ENCODE measurements at regions not wholly inside any gene's neighbourhood (a gene's known extent, or its start where the extent isn't known, plus 50 kb on each side); places are given as distances from the start of the nearest gene placed in this dataset.
"Not testable (repeated sequence)": the region's sequence is repeated elsewhere in the genome, so short reads cannot be mapped to it uniquely, and the experiment has no call there.

DNA sequence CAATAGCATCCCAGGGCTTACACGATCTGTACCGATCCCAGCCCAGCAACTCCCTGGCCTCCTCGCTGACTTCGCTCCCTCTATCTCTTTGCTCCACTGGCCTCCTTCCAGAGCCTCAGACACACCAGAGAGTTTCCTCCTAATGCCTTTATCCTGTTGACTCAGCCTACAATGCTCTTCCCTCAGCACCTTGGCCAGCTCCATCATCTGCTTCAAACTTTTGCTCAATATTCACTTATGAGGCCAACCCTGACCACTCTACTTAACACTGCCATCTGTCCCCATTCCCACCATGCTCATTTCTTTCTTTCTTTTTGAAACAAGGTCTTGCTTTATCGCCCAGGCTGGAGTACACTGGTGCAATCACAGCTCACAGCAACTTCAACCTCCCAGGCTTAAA lies 180.9 kb downstream of the CEP170 start:
- DNase-seq: not testable (repeated sequence)

GRCh38 chr1:243067056-243067455 lies 188.0 kb downstream of the CEP170 start:
- DNase-seq; in situ Hi-C loops (cut with HindIII; ENCODE audit: low pct_ligation_motif_present, low pct_unique_long_range_greater_than_20kb, low sequenced_read_pairs): not testable (repeated sequence)

More for the DNA sequence above, 180.9 kb downstream of the CEP170 start:
- in situ Hi-C loops (cut with HindIII; ENCODE audit: low pct_ligation_motif_present, low pct_unique_long_range_greater_than_20kb, low sequenced_read_pairs): not testable (repeated sequence)

- in situ Hi-C loops (cut with HindIII; ENCODE audit: low pct_ligation_motif_present, low pct_unique_long_range_greater_than_20kb, low sequenced_read_pairs); DNase-seq: not testable (repeated sequence)
Measured at GRCh38 chr1:243061965-243062364, 193.1 kb downstream of the CEP170 start.

DNA sequence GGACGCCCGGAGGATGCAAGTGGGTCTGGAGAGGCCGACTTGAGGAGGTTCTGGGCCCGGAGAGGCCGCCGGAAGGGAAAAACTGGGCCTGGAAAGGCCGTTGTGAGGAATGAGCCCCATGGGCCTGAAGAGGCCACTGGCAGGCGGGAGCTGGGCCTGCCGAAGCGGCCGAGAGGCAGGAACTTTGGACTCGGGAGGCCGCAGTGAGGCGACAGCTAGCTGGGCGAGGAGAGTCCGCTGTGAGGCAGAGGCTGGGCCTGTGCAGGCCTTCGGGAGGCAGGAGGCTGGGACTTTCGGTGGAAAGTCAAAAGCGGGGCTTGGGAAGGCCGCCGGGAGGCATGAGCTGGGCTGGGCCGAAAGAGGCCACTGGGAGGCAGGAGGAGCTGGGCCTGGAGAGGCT lies 199.6 kb downstream of the CEP170 start:
- DNase-seq; in situ Hi-C loops (cut with HindIII; ENCODE audit: low pct_ligation_motif_present, low pct_unique_long_range_greater_than_20kb, low sequenced_read_pairs): not testable (repeated sequence)

- DNase-seq; in situ Hi-C loops (cut with HindIII; ENCODE audit: low pct_ligation_motif_present, low pct_unique_long_range_greater_than_20kb, low sequenced_read_pairs): not testable (repeated sequence)
Measured at GRCh38 chr1:243055091-243055490, 200.0 kb downstream of the CEP170 start.

GRCh38 chr1:243054681-243055080 lies 200.4 kb downstream of the CEP170 start:
- in situ Hi-C loops (cut with HindIII; ENCODE audit: low pct_ligation_motif_present, low pct_unique_long_range_greater_than_20kb, low sequenced_read_pairs); DNase-seq: not testable (repeated sequence)

GRCh38 chr1:243053048-243053447 lies 202.0 kb downstream of the CEP170 start:
- in situ Hi-C loops (cut with HindIII; ENCODE audit: low pct_ligation_motif_present, low pct_unique_long_range_greater_than_20kb, low sequenced_read_pairs); DNase-seq: not testable (repeated sequence)

- DNase-seq; in situ Hi-C loops (cut with HindIII; ENCODE audit: low pct_ligation_motif_present, low pct_unique_long_range_greater_than_20kb, low sequenced_read_pairs): not testable (repeated sequence)
Measured at GRCh38 chr1:243050613-243051012, 204.5 kb downstream of the CEP170 start.

GRCh38 chr1:243049716-243050115 lies 205.4 kb downstream of the CEP170 start:
- DNase-seq; in situ Hi-C loops (cut with HindIII; ENCODE audit: low pct_ligation_motif_present, low pct_unique_long_range_greater_than_20kb, low sequenced_read_pairs): not testable (repeated sequence)

GRCh38 chr1:243021365-243021764 lies 233.7 kb downstream of the CEP170 start:
- DNase-seq; in situ Hi-C loops (cut with HindIII; ENCODE audit: low pct_ligation_motif_present, low pct_unique_long_range_greater_than_20kb, low sequenced_read_pairs): not testable (repeated sequence)

- DNase-seq; in situ Hi-C loops (cut with HindIII; ENCODE audit: low pct_ligation_motif_present, low pct_unique_long_range_greater_than_20kb, low sequenced_read_pairs): not testable (repeated sequence)
Measured at GRCh38 chr1:243019030-243019635, 235.9 kb downstream of the CEP170 start.

GRCh38 chr1:243010719-243011118 lies 244.4 kb downstream of the CEP170 start:
- in situ Hi-C loops (cut with HindIII; ENCODE audit: low pct_ligation_motif_present, low pct_unique_long_range_greater_than_20kb, low sequenced_read_pairs); DNase-seq: not testable (repeated sequence)

- DNase-seq; in situ Hi-C loops (cut with HindIII; ENCODE audit: low pct_ligation_motif_present, low pct_unique_long_range_greater_than_20kb, low sequenced_read_pairs): not testable (repeated sequence)
Measured at GRCh38 chr1:243001003-243001402, 254.1 kb downstream of the CEP170 start.

DNA sequence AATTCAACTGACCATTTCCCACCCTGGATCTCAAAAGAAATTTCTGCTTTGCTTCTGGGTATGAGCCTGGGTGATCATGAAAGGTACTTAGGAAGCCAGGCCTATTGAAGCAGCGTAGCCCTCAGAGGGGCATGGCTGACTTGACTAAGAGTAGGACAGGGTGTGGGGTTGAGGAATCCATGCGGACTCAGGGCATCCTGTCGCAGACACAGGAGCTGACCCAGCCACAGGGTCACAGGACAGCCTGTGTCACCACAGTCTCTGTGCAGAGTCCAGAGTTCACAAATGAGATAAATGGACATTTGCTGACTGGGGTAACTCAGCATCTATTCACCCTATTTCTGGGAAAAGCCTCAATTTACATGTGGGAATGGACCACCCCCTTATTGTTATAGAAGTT lies 262.3 kb downstream of the CEP170 start:
- in situ Hi-C loops (cut with HindIII; ENCODE audit: low pct_ligation_motif_present, low pct_unique_long_range_greater_than_20kb, low sequenced_read_pairs); DNase-seq: not testable (repeated sequence)

GRCh38 chr1:242985096-242985495 lies 270.0 kb downstream of the CEP170 start:
- in situ Hi-C loops (cut with HindIII; ENCODE audit: low pct_ligation_motif_present, low pct_unique_long_range_greater_than_20kb, low sequenced_read_pairs); DNase-seq: not testable (repeated sequence)

DNA sequence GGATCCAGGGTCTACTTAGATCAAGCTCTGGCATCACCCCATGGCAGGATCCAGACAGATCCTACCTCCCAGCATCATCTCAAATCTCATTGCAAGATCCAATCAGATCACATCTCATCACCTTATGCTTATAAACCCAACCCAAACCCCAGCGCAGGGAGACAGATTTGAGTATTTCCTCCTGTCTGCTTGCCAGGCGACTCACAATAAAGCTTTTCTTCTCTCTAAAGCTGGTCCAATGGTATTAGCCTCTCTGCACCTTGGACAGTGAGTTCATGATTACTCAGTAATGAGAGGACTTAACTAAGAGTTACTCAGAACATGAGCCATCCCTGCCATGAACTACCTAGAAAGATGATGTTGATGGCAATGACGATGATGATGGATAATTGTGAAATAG lies 281.7 kb downstream of the CEP170 start:
- DNase-seq; in situ Hi-C loops (cut with HindIII; ENCODE audit: low pct_ligation_motif_present, low pct_unique_long_range_greater_than_20kb, low sequenced_read_pairs): not testable (repeated sequence)

GRCh38 chr1:242966892-242967291 lies 288.2 kb downstream of the CEP170 start:
- in situ Hi-C loops (cut with HindIII; ENCODE audit: low pct_ligation_motif_present, low pct_unique_long_range_greater_than_20kb, low sequenced_read_pairs): no loop called here
- no peak for DNase-seq

DNA sequence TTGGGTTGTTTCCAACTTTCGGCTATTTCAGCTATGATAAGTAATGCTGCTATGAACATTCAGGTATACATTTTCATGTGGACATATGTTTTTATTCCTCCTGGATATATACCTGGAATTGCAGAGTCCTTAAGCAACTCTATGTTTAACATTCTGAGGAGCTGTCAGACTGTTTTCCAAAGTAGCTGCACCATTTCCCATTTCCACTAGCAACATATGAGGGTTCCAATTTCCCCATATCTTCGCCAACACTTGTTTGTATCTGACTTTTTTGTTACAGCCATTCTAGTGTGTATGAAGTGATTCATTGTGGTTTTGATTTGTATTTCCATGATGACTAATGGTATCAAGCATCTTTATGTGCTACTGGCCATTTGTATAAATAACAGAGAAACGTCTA lies 295.7 kb downstream of the CEP170 start:
- in situ Hi-C loops (cut with HindIII; ENCODE audit: low pct_ligation_motif_present, low pct_unique_long_range_greater_than_20kb, low sequenced_read_pairs); DNase-seq: not testable (repeated sequence)

DNA sequence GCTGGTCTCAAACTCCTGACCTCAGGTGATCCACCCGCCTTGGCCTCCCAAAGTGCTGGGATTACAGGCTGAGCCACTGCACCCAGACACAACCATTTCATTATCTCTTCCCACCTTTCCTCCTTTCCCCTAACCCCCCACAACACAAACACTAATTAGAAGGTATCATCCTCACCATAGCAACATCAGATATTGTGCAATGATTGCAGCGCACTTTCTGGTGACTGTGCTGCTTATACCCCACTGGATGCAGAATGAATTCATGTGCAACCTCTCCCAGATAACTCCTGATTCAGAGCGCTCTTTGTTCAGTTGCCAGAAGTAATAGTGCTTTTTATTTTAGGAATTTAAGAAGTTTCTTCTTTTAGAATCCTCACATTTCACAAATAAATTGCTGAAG lies 300.1 kb downstream of the CEP170 start:
- DNase-seq: not testable (repeated sequence)

GRCh38 chr1:242946206-242946605 lies 308.9 kb downstream of the CEP170 start:
- no peak for DNase-seq
- in situ Hi-C loops (cut with HindIII; ENCODE audit: low pct_ligation_motif_present, low pct_unique_long_range_greater_than_20kb, low sequenced_read_pairs): no loop called here

More for the DNA sequence above, 300.1 kb downstream of the CEP170 start:
- in situ Hi-C loops (cut with HindIII; ENCODE audit: low pct_ligation_motif_present, low pct_unique_long_range_greater_than_20kb, low sequenced_read_pairs): not testable (repeated sequence)

All from ACHN (cell line).